GM23338 (cell line): ENCODE measurements at regions not wholly inside any gene's neighbourhood (a gene's known extent, or its start where the extent isn't known, plus 50 kb on each side); places are given as distances from the start of the nearest gene placed in this dataset.

Experiments
- ATAC-seq: fragments of 200-7000 bp; cut with Tn5 transposase; 3 replicates; pipeline ENCODE4 v1.9.1; 2020
- DNase-seq: peaks from one replicate; pipeline ENCODE4 v3.0.0-alpha.2; 2015; ENCODE audit warnings: low spot score
- H2AFZ ChIP-seq: fragments of 200-600 bp; sonication (generic); 2 replicates; pipeline ENCODE4 v1.8.0; 2016; ENCODE audit warnings: antibody characterized with exemption, mild to moderate bottlenecking, moderate library complexity
- H3F3A ChIP-seq: fragments of 200-600 bp; sonication (generic); replicated peaks from 2 replicates; pipeline ENCODE4 v1.8.0; 2017; ENCODE audit warnings: antibody characterized with exemption, mixed run types, low read depth
- H3K27ac ChIP-seq: fragments of 200-600 bp; sonication (generic); 2 replicates; pipeline ENCODE4 v1.6.1; 2016; ENCODE audit warnings: low read depth
- H3K27me3 ChIP-seq: fragments of 200-600 bp; sonication (generic); 2 replicates; pipeline ENCODE4 v1.8.0; 2016; ENCODE audit warnings: mild to moderate bottlenecking, mixed run types, moderate library complexity; ENCODE audit not compliant: insufficient read depth
- H3K36me3 ChIP-seq: fragments of 200-600 bp; sonication (generic); 2 replicates; pipeline ENCODE4 v1.8.0; 2016; ENCODE audit warnings: mild to moderate bottlenecking; ENCODE audit not compliant: insufficient read depth
- H3K4me1 ChIP-seq: fragments of 200-600 bp; sonication (generic); 2 replicates; pipeline ENCODE4 v1.8.0; 2016; ENCODE audit warnings: mild to moderate bottlenecking, moderate library complexity; ENCODE audit not compliant: insufficient read depth
- H3K4me2 ChIP-seq: fragments of 200-600 bp; sonication (generic); 2 replicates; pipeline ENCODE4 v1.7.1; 2017; ENCODE audit warnings: mixed run types
- H3K4me3 ChIP-seq: fragments of 200-600 bp; sonication (generic); 2 replicates; pipeline ENCODE4 v1.6.1; 2016; ENCODE audit warnings: mixed run types
- H3K79me2 ChIP-seq: fragments of 200-600 bp; sonication (generic); replicated peaks from 2 replicates; pipeline ENCODE4 v1.8.0; 2017; ENCODE audit warnings: mild to moderate bottlenecking; ENCODE audit not compliant: insufficient read depth
- H3K9me2 ChIP-seq: fragments of 200-600 bp; sonication (generic); 2 replicates; pipeline ENCODE4 v1.8.0; 2017; ENCODE audit not compliant: insufficient read depth
- H4K20me1 ChIP-seq: fragments of 200-600 bp; sonication (generic); replicated peaks from 2 replicates; pipeline ENCODE4 v1.8.0; 2017; ENCODE audit warnings: mild to moderate bottlenecking; ENCODE audit not compliant: insufficient read depth
- H3K27ac Mint-ChIP-seq: 2 replicates; pipeline ENCODE4 v1.8.0; 2020; ENCODE audit warnings: inconsistent platforms, mild to moderate bottlenecking, moderate library complexity, mixed read lengths
- H3K27me3 Mint-ChIP-seq: 3 replicates; pipeline ENCODE4 v1.8.0; 2022; ENCODE audit warnings: low read depth, mild to moderate bottlenecking, moderate library complexity, mixed read lengths, inconsistent platforms; ENCODE audit not compliant: insufficient read depth, poor library complexity
- H3K36me3 Mint-ChIP-seq: 3 replicates; pipeline ENCODE4 v1.8.0; 2021; ENCODE audit warnings: low read depth, mild to moderate bottlenecking, inconsistent platforms, moderate library complexity, mixed read lengths
- H3K4me1 Mint-ChIP-seq: 3 replicates; pipeline ENCODE4 v1.8.0; 2020; ENCODE audit warnings: mild to moderate bottlenecking, inconsistent platforms, mixed read lengths
- H3K4me3 Mint-ChIP-seq: 3 replicates; pipeline ENCODE4 v1.8.0; 2021; ENCODE audit warnings: moderate library complexity, mild to moderate bottlenecking, inconsistent platforms, mixed read lengths
- H3K9me3 Mint-ChIP-seq: 3 replicates; pipeline ENCODE4 v1.8.0; 2020; ENCODE audit warnings: moderate library complexity, mild to moderate bottlenecking, inconsistent platforms, mixed read lengths
- EZH2 ChIP-seq: fragments of 200-600 bp; sonication (generic); IDR thresholded peaks from one replicate; pipeline ENCODE4 v1.8.0; 2017; ENCODE audit warnings: antibody characterized with exemption, mild to moderate bottlenecking, low read depth; ENCODE audit not compliant: unreplicated experiment
- EZH2phosphoT487 ChIP-seq: fragments of 200-600 bp; sonication (generic); IDR thresholded peaks from one replicate; pipeline ENCODE4 v1.8.1; 2018; ENCODE audit warnings: antibody characterized with exemption; ENCODE audit not compliant: unreplicated experiment
- JUNB ChIP-seq: IDR thresholded peaks from one replicate; pipeline ENCODE4 v1.6.1; 2016; ENCODE audit warnings: antibody characterized with exemption; ENCODE audit not compliant: unreplicated experiment
- NANOG ChIP-seq: IDR thresholded peaks from 2 replicates; pipeline ENCODE4 v1.6.1; 2016; ENCODE audit warnings: antibody characterized with exemption, borderline replicate concordance
- POLR2AphosphoS5 ChIP-seq: IDR thresholded peaks from 2 replicates; pipeline ENCODE4 v1.6.1; 2016; ENCODE audit warnings: antibody characterized with exemption, low read depth
- STAT1 ChIP-seq: IDR thresholded peaks from one replicate; pipeline ENCODE4 v1.6.1; 2016; ENCODE audit warnings: antibody characterized with exemption; ENCODE audit not compliant: unreplicated experiment
- ZNF114 ChIP-seq: fragments of 250-450 bp; sonication (Bioruptor Pico); IDR thresholded peaks from 2 replicates; pipeline ENCODE4 v1.5.0; 2020; ENCODE audit warnings: mild to moderate bottlenecking, moderate library complexity
- ZNF331 ChIP-seq: fragments of 250-450 bp; sonication (Bioruptor Pico); IDR thresholded peaks from 2 replicates; pipeline ENCODE4 v1.5.0; 2020; ENCODE audit warnings: low read depth, mild to moderate bottlenecking, moderate library complexity
- TF ChIP-seq, protein P1 (sequence below): IDR thresholded peaks from 2 replicates; pipeline ENCODE4 v1.6.1; 2016; ENCODE audit warnings: antibody characterized with exemption
- TF ChIP-seq, protein P2 (sequence below), 2 experiments: fragments of 200-600 bp in 1 of 2; sonication (generic) in 1 of 2; conservative IDR thresholded peaks; 2 replicates each; pipeline versions ENCODE4 v1.5.1 to v1.6.1; 2016 to 2017; ENCODE audit warnings: antibody characterized with exemption in 2 of 2, low read depth in 2 of 2, mild to moderate bottlenecking in 2 of 2, moderate library complexity in 1 of 2
- TF ChIP-seq, protein P3 (sequence below): fragments of 250-450 bp; sonication (Bioruptor Pico); IDR thresholded peaks from 2 replicates; pipeline ENCODE4 v1.5.0; 2020; ENCODE audit warnings: mild to moderate bottlenecking, moderate library complexity
- TF ChIP-seq, protein P4 (sequence below): IDR thresholded peaks from one replicate; pipeline ENCODE4 v1.6.1; 2018; ENCODE audit warnings: antibody characterized with exemption; ENCODE audit not compliant: unreplicated experiment

DNA sequence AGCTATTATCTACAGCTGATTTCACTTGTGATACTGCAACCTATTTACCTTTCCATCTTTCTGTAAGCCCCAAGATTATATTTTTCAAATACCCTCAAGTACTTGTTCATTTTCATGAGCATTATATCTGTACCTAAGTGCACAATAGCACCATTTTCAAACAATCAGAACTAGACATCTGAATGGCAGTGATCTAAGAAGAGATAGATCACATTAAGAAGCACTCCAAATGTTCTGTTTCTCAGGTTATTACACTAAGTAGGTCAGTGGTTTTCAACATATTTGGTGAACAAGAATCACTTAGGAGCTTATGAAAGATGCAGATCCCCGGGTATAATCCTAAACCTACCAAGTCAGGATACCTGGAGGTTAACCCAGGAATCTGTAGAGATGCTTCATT is 872.7 kb downstream of the DCDC2C start:
- Histone ChIP-seq H3K9me2 (no peaks in the 10 kb centered on the region), H3K27me3 (no peaks in the 10 kb centered on the region), H3K79me2 (no peaks in the 10 kb centered on the region), H3K27ac (no peak overlapping the region), H3K36me3 (no peaks in the 10 kb centered on the region), H3K4me3 (no peak overlapping the region), H3K4me2 (no peak overlapping the region), H3F3A (no peaks in the 10 kb centered on the region), H3K4me1 (peaks cover 12% of the 10 kb centered on the region; the same call in 1 of the 2 replicates), H4K20me1 (no peaks in the 10 kb centered on the region), H2AFZ (no peak overlapping the region)
- peaks cover 15% of the 10 kb centered on the region; the same call in 2 of the 3 replicates for H3K36me3 Mint-ChIP-seq
- ATAC-seq (no peak), DNase-seq (no peak)
- no peak overlapping the region for H3K27ac Mint-ChIP-seq
- H3K4me3 Mint-ChIP-seq = no peak overlapping the region
- no peaks in the 10 kb centered on the region for H3K27me3 Mint-ChIP-seq
- TF ChIP-seq, protein P1, sequence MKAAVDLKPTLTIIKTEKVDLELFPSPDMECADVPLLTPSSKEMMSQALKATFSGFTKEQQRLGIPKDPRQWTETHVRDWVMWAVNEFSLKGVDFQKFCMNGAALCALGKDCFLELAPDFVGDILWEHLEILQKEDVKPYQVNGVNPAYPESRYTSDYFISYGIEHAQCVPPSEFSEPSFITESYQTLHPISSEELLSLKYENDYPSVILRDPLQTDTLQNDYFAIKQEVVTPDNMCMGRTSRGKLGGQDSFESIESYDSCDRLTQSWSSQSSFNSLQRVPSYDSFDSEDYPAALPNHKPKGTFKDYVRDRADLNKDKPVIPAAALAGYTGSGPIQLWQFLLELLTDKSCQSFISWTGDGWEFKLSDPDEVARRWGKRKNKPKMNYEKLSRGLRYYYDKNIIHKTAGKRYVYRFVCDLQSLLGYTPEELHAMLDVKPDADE = no peak
- TF ChIP-seq EZH2phosphoT487 (no peak), NANOG (no peak), JUNB (no peak), STAT1 (no peak), ZNF114 (CRISPR knock-in tag) (no peak), POLR2AphosphoS5 (no peak), ZNF331 (no peak), EZH2 (no peak)
- TF ChIP-seq, protein P2, sequence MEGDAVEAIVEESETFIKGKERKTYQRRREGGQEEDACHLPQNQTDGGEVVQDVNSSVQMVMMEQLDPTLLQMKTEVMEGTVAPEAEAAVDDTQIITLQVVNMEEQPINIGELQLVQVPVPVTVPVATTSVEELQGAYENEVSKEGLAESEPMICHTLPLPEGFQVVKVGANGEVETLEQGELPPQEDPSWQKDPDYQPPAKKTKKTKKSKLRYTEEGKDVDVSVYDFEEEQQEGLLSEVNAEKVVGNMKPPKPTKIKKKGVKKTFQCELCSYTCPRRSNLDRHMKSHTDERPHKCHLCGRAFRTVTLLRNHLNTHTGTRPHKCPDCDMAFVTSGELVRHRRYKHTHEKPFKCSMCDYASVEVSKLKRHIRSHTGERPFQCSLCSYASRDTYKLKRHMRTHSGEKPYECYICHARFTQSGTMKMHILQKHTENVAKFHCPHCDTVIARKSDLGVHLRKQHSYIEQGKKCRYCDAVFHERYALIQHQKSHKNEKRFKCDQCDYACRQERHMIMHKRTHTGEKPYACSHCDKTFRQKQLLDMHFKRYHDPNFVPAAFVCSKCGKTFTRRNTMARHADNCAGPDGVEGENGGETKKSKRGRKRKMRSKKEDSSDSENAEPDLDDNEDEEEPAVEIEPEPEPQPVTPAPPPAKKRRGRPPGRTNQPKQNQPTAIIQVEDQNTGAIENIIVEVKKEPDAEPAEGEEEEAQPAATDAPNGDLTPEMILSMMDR (conservative IDR thresholded peaks at IDR 0.05; ENCODE audit: low read depth in 2 of 2) = no peak
- TF ChIP-seq, protein P3, sequence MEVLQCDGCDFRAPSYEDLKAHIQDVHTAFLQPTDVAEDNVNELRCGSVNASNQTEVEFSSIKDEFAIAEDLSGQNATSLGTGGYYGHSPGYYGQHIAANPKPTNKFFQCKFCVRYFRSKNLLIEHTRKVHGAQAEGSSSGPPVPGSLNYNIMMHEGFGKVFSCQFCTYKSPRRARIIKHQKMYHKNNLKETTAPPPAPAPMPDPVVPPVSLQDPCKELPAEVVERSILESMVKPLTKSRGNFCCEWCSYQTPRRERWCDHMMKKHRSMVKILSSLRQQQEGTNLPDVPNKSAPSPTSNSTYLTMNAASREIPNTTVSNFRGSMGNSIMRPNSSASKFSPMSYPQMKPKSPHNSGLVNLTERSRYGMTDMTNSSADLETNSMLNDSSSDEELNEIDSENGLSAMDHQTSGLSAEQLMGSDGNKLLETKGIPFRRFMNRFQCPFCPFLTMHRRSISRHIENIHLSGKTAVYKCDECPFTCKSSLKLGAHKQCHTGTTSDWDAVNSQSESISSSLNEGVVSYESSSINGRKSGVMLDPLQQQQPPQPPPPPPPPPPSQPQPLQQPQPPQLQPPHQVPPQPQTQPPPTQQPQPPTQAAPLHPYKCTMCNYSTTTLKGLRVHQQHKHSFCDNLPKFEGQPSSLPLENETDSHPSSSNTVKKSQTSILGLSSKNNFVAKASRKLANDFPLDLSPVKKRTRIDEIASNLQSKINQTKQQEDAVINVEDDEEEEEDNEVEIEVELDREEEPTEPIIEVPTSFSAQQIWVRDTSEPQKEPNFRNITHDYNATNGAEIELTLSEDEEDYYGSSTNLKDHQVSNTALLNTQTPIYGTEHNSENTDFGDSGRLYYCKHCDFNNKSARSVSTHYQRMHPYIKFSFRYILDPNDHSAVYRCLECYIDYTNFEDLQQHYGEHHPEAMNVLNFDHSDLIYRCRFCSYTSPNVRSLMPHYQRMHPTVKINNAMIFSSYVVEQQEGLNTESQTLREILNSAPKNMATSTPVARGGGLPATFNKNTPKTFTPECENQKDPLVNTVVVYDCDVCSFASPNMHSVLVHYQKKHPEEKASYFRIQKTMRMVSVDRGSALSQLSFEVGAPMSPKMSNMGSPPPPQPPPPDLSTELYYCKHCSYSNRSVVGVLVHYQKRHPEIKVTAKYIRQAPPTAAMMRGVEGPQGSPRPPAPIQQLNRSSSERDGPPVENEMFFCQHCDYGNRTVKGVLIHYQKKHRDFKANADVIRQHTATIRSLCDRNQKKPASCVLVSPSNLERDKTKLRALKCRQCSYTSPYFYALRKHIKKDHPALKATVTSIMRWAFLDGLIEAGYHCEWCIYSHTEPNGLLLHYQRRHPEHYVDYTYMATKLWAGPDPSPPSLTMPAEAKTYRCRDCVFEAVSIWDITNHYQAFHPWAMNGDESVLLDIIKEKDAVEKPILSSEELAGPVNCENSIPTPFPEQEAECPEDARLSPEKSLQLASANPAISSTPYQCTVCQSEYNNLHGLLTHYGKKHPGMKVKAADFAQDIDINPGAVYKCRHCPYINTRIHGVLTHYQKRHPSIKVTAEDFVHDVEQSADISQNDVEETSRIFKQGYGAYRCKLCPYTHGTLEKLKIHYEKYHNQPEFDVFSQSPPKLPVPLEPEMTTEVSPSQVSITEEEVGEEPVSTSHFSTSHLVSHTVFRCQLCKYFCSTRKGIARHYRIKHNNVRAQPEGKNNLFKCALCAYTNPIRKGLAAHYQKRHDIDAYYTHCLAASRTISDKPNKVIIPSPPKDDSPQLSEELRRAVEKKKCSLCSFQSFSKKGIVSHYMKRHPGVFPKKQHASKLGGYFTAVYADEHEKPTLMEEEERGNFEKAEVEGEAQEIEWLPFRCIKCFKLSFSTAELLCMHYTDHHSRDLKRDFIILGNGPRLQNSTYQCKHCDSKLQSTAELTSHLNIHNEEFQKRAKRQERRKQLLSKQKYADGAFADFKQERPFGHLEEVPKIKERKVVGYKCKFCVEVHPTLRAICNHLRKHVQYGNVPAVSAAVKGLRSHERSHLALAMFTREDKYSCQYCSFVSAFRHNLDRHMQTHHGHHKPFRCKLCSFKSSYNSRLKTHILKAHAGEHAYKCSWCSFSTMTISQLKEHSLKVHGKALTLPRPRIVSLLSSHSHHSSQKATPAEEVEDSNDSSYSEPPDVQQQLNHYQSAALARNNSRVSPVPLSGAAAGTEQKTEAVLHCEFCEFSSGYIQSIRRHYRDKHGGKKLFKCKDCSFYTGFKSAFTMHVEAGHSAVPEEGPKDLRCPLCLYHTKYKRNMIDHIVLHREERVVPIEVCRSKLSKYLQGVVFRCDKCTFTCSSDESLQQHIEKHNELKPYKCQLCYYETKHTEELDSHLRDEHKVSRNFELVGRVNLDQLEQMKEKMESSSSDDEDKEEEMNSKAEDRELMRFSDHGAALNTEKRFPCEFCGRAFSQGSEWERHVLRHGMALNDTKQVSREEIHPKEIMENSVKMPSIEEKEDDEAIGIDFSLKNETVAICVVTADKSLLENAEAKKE (CRISPR knock-in tag) = no peak
- TF ChIP-seq, protein P4, sequence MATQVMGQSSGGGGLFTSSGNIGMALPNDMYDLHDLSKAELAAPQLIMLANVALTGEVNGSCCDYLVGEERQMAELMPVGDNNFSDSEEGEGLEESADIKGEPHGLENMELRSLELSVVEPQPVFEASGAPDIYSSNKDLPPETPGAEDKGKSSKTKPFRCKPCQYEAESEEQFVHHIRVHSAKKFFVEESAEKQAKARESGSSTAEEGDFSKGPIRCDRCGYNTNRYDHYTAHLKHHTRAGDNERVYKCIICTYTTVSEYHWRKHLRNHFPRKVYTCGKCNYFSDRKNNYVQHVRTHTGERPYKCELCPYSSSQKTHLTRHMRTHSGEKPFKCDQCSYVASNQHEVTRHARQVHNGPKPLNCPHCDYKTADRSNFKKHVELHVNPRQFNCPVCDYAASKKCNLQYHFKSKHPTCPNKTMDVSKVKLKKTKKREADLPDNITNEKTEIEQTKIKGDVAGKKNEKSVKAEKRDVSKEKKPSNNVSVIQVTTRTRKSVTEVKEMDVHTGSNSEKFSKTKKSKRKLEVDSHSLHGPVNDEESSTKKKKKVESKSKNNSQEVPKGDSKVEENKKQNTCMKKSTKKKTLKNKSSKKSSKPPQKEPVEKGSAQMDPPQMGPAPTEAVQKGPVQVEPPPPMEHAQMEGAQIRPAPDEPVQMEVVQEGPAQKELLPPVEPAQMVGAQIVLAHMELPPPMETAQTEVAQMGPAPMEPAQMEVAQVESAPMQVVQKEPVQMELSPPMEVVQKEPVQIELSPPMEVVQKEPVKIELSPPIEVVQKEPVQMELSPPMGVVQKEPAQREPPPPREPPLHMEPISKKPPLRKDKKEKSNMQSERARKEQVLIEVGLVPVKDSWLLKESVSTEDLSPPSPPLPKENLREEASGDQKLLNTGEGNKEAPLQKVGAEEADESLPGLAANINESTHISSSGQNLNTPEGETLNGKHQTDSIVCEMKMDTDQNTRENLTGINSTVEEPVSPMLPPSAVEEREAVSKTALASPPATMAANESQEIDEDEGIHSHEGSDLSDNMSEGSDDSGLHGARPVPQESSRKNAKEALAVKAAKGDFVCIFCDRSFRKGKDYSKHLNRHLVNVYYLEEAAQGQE = no peak
- H3K4me1 Mint-ChIP-seq = peaks cover 9% of the 10 kb centered on the region; the same call in 2 of the 3 replicates
- peaks cover 67% of the 10 kb centered on the region for H3K9me3 Mint-ChIP-seq
